LNCaP clone FGC (cell line): ENCODE measurements at regions not wholly inside any gene's neighbourhood (a gene's known extent, or its start where the extent isn't known, plus 50 kb on each side); places are given as distances from the start of the nearest gene placed in this dataset.

Experiments
- DNase-seq: peaks from one replicate; pipeline ENCODE4 v3.0.0-alpha.2; 2011; ENCODE audit warnings: low read depth
- H3K4me3 ChIP-seq: 2 replicates; pipeline ENCODE4 v1.5.1; 2011; ENCODE audit warnings: mild to moderate bottlenecking, low read depth, low read length, control low read depth
- CTCF ChIP-seq: IDR thresholded peaks from 2 replicates; pipeline ENCODE4 v1.5.1; 2012; ENCODE audit warnings: mild to moderate bottlenecking; ENCODE audit not compliant: control insufficient read depth, insufficient read depth; ENCODE audit errors: extremely low read depth

- H3K4me3 ChIP-seq, result no peak overlapping the region
- DNase-seq, result no peak
- no peak for TF ChIP-seq CTCF
These were observed 205.9 kb downstream of the ACKR3 start for GRCh38 chr2:236775511-236775910.

GRCh38 chr2:236776206-236776605, 206.6 kb downstream of the ACKR3 start:
- no peak for TF ChIP-seq CTCF
- DNase-seq, result no peak
- H3K4me3 ChIP-seq, result no peak overlapping the region

GRCh38 chr2:236776695-236777251, 207.1 kb downstream of the ACKR3 start:
- no peak overlapping the region for H3K4me3 ChIP-seq
- DNase-seq, result peak; percentile 78
- no peak for TF ChIP-seq CTCF

- no peak for TF ChIP-seq CTCF
- DNase-seq, result no peak
- H3K4me3 ChIP-seq, result no peak overlapping the region
These were observed 207.8 kb downstream of the ACKR3 start for GRCh38 chr2:236777408-236777807.

- no peak for TF ChIP-seq CTCF
- no peak overlapping the region for H3K4me3 ChIP-seq
- DNase-seq, result no peak
These were observed 212.6 kb downstream of the ACKR3 start for GRCh38 chr2:236781933-236782816.

- no peak overlapping the region for H3K4me3 ChIP-seq
- no peak for TF ChIP-seq CTCF
- no peak for DNase-seq
These were observed 213.3 kb downstream of the ACKR3 start for GRCh38 chr2:236782938-236783337.
